Erythroblast (primary cell): ENCODE measurements at regions not wholly inside any gene's neighbourhood (a gene's known extent, or its start where the extent isn't known, plus 50 kb on each side); places are given as distances from the start of the nearest gene placed in this dataset.

Source experiments
- GATA1 ChIP-seq: IDR thresholded peaks from 2 replicates; pipeline ENCODE4 v1.6.1; 2011; ENCODE audit warnings: low read depth, mild to moderate bottlenecking, control low read depth, low read length, moderate library complexity
- POLR2A ChIP-seq: IDR thresholded peaks from 2 replicates; pipeline ENCODE4 v1.6.1; 2011; ENCODE audit warnings: mild to moderate bottlenecking, low read length

DNA sequence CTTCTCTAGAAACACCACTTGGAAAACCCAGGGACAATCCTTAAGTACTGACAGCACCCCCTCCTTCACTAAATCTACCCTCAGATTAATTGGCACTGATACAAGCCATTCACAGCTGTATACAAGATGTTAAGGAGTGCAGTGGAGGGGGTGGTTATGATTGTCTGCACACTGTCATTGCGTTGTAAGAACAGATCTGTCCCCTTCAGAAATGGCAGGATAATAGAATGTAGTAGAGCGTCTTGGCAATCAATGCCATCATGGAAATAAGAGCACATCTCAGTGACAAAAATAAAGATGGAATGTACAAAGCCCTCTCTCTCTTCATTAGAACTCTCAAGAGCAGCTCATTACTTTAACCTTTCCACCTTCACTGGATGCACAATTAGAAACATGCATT lies 324.9 kb upstream of the TBX18 start:
- no peak for TF ChIP-seq POLR2A
- no peak for TF ChIP-seq GATA1
